ENCODE measurements at regions not wholly inside any gene's neighbourhood (a gene's known extent, or its start where the extent isn't known, plus 50 kb on each side); places are given as distances from the start of the nearest gene placed in this dataset.
"Not testable (repeated sequence)": the region's sequence is repeated elsewhere in the genome, so short reads cannot be mapped to it uniquely, and the experiment has no call there.

DNA sequence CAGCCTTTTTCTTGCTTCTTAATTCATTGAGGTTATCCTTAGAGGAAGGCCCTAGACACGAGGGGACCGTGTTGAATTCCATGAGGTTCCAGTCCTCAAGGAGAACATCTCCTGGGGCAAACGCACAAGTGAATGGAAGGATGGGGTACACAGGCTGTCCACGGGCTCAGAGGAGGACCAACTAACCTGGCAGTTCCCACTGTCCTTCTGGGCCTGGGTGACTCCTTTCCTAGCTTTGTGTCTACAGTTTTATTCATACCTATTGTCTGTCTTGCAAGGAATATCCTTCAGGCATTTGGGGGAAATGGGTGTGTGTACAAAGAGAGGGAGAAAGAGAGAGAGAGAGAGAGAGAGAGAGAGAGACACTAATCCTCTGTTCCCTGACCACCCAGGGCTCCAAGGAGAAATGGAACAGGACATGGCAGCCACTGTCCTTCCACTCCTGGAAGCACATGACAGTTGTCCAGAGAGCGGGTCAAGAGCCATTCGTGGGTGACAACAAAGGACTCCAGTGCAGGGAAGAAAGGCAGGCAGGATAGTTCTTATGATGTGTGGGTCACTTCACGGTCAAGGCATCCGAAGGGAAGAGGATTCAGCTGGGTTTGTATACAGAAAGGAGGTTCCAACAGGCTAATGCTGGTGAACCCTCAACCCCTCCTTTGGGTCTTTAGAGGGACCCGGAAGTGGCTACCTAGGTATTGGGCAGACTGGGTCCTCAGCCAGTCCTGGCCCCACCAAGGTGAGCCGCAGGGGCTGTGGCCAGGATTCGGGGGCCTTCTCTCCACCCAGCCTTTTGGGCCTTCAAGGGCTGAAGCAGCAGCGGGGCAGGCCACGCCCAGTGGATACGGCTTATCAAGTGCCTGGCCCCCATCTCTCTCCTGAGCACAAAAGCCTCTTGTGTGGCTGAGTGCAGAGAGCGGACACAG lies 150.6 kb downstream of the MYCN start:
- DNase-seq = no peak

DNA sequence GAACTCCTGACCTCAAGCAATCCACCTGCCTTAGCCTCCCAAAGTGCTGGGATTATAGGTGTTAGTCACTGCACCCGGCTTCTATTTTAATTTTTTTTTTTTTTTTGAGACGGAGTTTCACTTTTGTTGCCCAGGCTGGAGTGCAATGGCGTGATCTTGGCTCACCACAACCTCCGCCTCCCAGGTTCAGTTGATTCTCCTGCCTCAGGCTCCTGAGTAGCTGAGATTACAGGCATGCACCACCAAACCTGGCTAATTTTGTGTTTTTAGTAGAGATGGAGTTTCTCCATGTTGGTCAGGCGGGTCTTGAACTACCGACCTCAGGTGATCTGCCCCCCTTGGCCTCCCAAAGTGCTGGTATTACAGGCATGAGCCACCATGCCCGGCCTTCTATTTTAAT lies 149.1 kb downstream of the MYCN start:
- not testable (repeated sequence) for DNase-seq

DNA sequence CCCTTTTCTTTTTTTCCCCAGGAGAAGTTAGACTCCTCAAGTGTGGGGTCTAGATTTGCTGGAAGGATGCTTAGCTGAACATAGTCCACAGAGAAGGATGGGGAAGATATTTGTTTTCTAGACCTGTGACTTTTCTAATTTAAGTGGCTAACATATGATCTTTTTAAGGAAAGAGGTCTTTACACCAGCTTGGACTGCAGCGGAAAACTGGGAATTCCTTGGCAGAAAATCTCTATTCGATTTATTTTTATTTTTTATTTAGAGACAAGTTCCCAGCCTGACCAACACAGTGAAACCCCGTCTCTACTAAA lies 148.4 kb downstream of the MYCN start:
- DNase-seq = no peak

GRCh38 chr2:16088035-16088801 lies 147.9 kb downstream of the MYCN start:
- DNase-seq = no peak

GRCh38 chr2:16086136-16086535 lies 145.8 kb downstream of the MYCN start:
- not testable (repeated sequence) for DNase-seq

DNA sequence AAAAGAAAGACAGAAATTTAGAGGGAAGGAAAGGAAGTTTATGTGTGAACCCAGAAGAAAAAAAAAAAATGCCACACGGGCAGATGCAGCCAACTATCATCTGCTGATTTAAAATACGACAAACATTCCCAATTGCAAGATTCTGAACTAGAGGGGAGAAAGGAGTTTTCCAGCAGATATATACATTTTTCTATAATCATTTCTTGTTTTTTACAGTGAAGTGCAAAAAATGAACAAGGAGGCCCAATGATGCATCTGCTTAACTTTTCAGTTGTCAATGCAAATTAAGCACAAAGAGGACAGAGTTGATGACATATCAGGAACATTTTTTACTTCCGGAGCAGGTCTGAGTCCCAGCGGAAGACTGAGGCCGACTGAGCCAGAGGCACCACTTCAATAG lies 144.7 kb downstream of the MYCN start:
- no peak for DNase-seq

- no peak for DNase-seq
Observed at GRCh38 chr2:16084274-16084673, 143.9 kb downstream of the MYCN start.

DNA sequence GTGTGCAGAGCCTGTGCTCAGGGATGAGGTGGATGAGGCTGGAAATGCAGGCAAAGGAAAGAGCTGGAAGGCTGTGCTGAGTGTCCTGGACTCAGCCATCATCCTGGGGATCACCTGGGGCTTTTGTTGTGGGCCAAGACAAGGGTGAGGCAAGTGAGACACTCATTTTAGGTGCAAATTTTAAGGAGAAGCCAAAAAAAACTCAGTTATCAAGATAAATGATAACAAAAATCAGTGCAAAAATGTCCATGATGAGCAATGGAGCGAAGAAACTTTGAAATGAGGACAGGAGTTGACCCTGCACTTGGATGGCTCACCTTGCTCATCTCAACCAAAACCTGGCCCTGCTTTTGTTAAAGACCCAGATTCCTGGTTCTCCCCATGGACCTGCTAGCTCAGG lies 141.9 kb downstream of the MYCN start:
- no peak for DNase-seq

DNA sequence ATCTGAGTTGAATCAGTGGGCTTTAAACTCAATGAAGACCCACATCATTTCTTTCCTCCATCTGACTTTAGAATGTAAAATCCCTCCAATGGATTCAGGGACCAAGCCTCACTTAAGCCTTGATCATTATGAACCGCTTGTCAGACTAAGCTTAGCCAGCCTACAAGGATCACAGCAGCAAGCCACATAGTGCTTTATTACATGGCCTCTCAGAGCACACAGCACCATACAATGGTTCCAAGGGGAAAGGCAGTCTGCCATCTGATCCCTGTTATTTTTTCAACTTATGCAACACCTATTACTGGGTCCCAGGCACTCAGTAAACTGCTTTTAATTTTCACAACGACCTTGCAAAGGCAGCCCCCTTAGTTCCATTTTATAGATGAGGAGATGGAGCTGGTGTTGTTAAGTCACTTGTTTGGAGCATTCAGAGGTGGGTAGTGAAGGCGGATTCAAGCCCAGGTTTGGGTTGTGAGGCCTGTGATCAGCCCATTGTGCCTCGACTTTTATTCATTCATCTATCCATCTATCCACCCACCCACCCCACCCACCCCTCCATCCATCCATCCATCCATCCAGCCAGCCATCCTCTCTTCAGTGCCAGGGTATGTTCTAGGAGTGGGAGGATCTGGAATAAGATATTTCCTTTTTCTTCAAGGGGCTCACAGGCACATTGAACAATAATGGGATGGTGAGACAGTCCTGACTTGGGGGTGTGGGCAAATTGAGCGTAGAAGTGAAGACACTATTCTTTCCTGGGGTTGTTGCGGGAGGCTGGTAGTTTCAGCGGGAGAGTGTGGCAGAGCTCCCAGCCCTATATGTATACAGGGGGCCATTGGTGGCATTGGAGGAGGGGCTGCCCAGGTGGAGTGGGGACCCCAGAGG lies 141.2 kb downstream of the MYCN start:
- no peak for DNase-seq

GRCh38 chr2:16080516-16080915 lies 140.2 kb downstream of the MYCN start:
- no peak for DNase-seq

DNA sequence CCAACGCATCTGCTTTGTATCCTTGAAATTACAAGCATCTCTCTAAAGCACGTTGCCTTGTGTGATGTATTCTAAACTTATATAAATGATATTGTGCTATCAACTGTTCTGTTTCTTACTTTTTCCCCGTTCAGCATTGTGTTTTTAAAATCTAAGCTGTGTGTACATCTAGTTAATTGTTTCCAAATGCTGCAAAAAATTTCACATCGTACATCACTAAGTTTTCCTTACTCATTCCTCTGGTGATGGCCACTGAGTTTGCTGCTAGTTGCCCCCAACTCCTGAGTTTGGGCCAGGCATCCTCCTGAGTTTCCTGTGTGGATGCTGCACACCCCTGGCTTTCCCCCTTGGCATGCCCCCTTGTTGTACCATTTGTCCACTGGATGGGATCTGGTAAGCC lies 139.7 kb downstream of the MYCN start:
- DNase-seq = no peak

GRCh38 chr2:16079637-16080036 lies 139.3 kb downstream of the MYCN start:
- no peak for DNase-seq

- DNase-seq = no peak
Observed at GRCh38 chr2:16077601-16078000, 137.3 kb downstream of the MYCN start.

GRCh38 chr2:16076911-16077310 lies 136.6 kb downstream of the MYCN start:
- no peak for DNase-seq

GRCh38 chr2:16075045-16076012 lies 135.0 kb downstream of the MYCN start:
- DNase-seq = no peak

- no peak for DNase-seq
Observed at GRCh38 chr2:16073921-16074425, 133.6 kb downstream of the MYCN start.

DNA sequence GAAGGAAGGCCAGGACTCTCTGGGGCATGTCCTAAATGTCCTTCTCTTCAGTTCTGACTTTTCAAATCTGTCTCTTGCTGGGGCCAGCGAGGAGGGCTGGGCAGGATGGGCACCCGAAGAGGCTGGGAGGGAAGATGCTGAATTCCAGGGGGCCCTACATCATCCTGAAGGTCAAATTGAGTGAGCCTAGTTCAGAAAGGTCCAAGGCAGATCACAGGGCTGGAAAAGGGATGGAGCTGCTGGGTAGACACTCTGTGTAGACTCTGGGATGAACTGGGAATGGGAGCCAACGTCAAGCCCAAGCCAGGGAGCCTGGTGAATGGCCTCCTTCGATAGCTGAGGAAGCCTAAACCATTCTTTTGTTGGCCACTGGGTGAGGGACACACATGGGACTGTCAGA lies 133.1 kb downstream of the MYCN start:
- no peak for DNase-seq

DNA sequence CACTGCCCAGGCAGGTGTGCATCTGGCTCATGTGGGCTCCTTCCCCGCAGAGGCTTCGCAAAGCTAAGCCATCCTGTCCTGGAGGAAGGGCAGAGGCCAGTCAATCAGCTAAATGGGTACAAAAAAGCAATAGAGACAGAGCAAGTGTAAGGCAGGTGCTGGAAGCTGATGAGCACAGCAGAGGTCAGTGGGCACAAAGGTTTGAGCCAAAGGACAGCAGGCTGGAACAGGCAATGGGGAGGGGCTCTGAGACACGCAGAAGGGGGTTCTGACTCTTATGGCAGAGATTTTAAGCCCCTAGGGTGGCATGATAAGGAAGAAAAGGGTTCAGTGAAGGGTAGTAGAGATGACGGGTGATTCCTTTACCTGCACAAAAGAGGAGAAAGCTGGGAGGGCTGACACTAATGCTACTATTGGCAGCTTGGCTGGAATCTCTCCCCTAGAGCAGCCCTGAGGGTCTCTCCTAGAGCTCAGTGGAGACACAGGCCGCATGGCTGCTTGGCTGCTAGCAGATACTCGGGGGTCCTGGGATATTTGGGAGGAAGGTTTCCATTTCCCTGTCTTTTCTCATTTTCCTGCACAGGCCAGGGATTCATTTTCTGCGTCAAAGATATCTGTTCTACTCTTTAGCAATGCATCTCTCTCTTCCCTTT lies 132.4 kb downstream of the MYCN start:
- DNase-seq = no peak

DNA sequence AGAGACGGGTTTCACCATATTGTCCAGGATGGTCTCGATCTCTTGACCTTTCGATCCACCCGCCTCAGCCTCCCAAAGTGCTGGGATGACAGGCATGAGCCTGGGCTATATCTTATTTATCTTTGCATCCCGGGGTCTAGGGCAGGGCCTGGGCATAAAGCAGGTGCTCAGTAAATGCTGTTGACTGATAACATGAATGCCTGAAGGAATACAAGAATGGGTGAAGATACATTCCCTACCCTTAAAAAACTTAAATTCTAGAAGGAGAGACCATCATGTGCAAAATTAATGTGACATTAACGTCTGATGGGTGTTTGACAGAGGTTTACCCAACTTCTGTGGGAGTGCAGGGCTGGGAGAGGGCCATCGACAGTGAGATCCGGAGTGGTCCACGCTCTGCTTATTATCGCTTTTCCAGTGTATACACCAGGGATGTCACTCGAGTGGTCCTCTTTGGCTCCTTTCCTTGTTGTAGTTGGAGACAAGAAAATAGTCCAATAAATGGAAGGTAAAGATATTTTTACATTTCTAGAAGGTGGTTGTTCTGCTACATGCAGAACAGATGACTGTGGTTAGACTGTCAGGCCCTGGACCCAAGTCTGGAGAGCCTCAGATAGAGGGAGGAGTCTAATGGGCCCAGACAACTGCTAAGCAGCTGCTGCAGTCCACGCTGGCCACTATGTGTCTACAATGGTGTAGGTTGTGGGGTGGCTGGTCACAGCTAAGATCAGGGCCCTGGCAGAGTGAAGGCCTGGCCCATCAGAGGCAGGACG lies 131.7 kb downstream of the MYCN start:
- no peak for DNase-seq

- DNase-seq = no peak
Observed at GRCh38 chr2:16071039-16071864, 130.9 kb downstream of the MYCN start.

Data from NK-92 treated with Interleukin-12 subunit alpha and Interleukin-12 subunit beta, amount 100 ng/mL, for 24 hours (cell line).